ENCODE measurements at regions not wholly inside any gene's neighbourhood (a gene's known extent, or its start where the extent isn't known, plus 50 kb on each side); places are given as distances from the start of the nearest gene placed in this dataset.

DNA sequence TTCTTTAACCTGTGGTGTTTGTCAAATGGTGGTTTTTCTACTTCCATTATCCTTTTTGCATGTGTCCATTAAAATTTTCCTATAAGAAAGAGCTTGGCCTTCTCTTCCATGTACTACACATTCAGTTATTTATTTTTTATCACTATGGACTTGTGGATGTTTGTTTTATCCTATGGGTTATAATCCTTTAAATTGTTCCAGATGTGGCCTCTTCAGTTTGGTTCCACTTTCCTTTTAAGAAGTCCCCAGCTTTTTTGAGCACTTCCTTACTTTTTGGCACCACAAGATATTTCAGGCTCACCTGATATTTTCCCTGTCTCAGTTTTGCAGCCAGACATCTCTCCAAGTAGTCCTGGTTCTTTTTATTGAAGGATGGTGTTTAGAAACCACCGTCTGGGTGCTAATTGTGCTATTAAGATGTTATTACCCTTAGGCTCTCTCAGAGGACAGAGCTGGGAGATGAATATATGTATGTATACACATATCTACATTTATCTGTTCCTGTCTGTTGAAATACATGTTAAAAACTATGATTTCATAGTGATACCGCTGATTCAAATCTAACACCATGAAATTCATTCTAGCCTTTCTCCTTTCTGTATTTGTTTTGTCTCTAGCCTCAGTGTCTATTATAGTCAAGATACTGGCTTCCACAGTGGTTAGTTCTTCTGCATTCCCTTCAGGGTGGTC lies 408.5 kb upstream of the RGS6 start:
- DNase-seq (ENCODE audit: low read depth) = no peak
- TF ChIP-seq, protein P1, sequence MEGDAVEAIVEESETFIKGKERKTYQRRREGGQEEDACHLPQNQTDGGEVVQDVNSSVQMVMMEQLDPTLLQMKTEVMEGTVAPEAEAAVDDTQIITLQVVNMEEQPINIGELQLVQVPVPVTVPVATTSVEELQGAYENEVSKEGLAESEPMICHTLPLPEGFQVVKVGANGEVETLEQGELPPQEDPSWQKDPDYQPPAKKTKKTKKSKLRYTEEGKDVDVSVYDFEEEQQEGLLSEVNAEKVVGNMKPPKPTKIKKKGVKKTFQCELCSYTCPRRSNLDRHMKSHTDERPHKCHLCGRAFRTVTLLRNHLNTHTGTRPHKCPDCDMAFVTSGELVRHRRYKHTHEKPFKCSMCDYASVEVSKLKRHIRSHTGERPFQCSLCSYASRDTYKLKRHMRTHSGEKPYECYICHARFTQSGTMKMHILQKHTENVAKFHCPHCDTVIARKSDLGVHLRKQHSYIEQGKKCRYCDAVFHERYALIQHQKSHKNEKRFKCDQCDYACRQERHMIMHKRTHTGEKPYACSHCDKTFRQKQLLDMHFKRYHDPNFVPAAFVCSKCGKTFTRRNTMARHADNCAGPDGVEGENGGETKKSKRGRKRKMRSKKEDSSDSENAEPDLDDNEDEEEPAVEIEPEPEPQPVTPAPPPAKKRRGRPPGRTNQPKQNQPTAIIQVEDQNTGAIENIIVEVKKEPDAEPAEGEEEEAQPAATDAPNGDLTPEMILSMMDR (conservative IDR thresholded peaks at IDR 0.05; ENCODE audit: low read length) = no peak
- H3K4me3 ChIP-seq (ENCODE audit: low read length) = no peak overlapping the region

DNA sequence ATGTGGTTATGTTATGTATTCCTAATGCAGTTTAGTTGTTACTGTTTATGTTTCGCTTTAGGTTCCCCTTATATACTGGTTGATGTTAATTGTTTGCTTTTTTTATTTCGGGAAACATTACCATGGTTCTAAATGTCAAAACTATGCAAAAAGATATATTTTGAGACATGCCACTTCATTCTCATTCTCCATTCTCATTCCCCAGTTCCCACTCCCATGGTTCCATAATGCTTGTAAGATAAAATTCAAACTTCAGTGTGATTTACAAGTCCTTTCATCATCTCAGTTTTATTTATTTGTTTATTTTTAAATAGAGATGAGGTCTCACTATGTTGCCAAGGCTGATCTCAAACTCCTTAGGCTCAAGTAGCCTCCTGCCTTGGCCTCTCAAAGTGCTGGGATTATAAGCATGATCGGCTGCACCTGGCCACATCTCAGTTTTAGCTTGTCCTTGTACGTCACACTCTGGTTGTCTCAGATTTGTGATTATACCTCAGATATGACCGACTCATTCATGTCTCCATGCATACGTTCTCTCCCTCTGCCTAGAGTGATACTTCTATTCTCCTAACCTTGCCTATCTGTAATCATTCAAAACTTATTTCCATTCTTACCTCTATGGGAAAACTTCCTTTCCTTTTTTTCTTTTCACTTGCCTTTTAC lies 407.8 kb upstream of the RGS6 start:
- DNase-seq (ENCODE audit: low read depth) = no peak
- H3K4me3 ChIP-seq (ENCODE audit: low read length) = no peak overlapping the region
- TF ChIP-seq, protein P1 (conservative IDR thresholded peaks at IDR 0.05; ENCODE audit: low read length) = no peak

DNA sequence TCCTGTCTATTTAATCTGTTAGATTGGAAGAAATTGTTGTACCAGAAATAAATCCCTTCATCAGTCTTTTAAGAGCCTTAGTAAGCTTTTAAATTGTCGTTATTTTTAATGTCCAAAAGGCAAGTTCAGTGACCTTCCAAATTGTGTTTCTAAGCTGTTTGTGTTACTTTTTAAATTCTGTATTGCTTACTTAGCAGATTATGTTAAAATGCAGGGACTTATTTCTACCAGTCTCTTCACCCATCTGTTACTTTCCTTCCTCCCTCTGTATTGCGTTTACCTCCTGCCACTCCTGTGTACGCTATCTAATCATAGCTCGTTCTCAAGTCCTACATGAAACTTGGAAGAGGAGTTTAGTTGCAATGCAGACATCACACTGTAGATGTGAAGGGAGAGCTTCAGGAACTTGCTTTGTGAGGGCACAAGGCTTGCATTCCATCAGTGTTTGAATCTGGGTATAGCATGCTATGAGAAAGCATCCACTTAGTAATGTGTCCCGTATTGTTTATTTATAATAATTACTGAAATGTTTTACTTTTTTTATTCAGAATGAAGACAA lies 406.5 kb upstream of the RGS6 start:
- H3K4me3 ChIP-seq (ENCODE audit: low read length) = no peak overlapping the region
- DNase-seq (ENCODE audit: low read depth) = no peak
- TF ChIP-seq, protein P1 (conservative IDR thresholded peaks at IDR 0.05; ENCODE audit: low read length) = no peak

DNA sequence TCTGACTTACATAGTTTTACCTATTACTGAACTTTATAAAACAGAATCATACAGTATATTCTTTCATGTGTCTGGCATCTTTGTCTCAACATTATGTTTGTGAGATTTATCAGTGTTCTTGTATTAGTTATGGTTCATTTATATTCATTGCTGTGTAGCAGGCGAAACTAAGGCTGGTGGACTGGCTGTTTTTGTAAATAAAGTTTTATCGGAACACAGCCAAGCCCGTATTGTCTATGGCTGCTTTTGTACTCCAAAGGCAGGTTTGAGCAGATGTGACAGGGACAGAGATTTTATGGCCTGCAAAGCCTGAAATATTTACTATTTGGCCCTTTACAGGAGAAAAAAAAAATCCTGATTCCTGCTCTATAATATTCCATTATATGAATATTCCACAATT lies 405.8 kb upstream of the RGS6 start:
- TF ChIP-seq, protein P1 (conservative IDR thresholded peaks at IDR 0.05; ENCODE audit: low read length) = no peak
- no peak for DNase-seq (ENCODE audit: low read depth)
- no peak overlapping the region for H3K4me3 ChIP-seq (ENCODE audit: low read length)

DNA sequence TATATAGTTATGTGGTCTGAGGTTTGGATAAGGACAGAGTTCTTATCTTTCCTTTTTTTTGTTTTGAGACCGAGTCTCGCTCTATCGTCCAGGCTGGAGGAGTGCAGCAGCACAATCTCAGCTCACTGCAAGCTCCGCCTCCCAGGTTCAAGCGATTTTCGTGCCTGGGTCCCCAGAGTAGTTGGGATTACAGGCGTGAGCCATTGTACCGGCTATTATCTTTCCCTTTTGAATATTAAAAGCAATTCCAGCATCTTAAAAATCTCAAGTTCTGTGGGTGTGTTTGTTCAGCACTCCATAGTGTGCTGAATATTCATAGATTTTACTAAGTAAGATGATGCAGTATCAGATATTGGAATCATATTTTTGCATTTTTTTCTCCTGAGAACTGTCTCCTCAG lies 404.4 kb upstream of the RGS6 start:
- no peak overlapping the region for H3K4me3 ChIP-seq (ENCODE audit: low read length)
- TF ChIP-seq, protein P1 (conservative IDR thresholded peaks at IDR 0.05; ENCODE audit: low read length) = no peak
- DNase-seq (ENCODE audit: low read depth) = no peak

DNA sequence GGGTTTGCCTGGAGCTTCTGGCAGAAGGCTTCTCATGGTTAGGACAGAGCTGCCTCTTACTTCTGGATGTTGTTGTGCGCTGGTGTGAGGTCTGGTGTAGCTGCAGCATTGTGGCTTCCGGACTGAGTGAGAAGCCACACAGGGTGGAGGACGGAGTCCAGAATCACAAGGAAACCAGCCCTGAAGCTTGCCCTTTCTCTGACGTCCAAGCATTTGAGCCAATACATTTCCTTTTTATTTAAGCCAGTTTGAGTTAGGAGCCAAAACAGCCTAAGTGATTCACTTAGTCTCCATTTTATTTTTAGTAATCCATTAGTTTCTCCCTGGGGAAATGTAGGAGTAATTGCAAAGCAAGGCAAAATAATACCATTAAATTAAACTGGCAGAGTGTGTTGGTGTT lies 402.4 kb upstream of the RGS6 start:
- TF ChIP-seq, protein P1 (conservative IDR thresholded peaks at IDR 0.05; ENCODE audit: low read length) = no peak
- H3K4me3 ChIP-seq (ENCODE audit: low read length) = no peak overlapping the region
- DNase-seq (ENCODE audit: low read depth) = peak; percentile 82

DNA sequence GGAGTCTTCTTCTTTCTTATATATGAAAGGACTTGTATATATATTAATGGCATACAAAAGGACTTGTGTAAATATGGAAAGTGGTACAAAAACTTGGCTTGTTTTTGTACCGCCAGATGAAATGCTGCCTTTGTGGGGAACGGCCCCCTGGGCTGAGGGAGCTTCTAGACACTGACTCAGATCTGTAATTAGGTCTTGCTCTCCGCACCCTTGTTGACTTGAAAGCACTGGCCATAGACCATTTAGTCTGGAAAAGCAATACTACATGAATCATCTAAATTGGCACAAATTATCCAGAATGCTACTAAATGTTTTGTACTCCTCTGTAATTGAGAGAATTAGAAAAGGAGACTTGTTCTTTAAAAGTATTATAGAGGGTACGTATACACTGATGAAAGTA lies 399.9 kb upstream of the RGS6 start:
- H3K4me3 ChIP-seq (ENCODE audit: low read length) = no peak overlapping the region
- peak; percentile 65 for DNase-seq (ENCODE audit: low read depth)
- TF ChIP-seq, protein P1 (conservative IDR thresholded peaks at IDR 0.05; ENCODE audit: low read length) = no peak
